ENCODE measurements at regions not wholly inside any gene's neighbourhood (a gene's known extent, or its start where the extent isn't known, plus 50 kb on each side); places are given as distances from the start of the nearest gene placed in this dataset.

DNA sequence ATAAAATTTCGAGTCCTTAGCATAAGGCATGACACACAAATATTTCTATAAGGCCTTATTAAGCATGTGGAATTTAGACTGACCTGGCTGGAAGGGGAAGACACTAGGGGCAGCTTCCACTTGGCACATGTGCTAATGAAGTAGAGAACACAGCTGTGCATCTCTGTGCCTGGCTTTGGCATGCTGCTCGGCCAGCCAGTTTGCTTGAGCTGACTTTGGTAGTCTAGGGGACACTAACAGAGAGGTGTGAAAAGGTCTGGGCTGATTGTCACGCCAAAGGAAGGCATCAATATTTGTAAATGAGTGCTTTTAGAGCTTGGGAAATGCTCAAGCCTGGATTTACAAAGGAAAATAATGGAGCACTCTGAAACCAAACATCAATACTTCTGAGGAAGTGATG, 723.7 kb downstream of the PRELID2 start:
- TF ChIP-seq, protein P1, sequence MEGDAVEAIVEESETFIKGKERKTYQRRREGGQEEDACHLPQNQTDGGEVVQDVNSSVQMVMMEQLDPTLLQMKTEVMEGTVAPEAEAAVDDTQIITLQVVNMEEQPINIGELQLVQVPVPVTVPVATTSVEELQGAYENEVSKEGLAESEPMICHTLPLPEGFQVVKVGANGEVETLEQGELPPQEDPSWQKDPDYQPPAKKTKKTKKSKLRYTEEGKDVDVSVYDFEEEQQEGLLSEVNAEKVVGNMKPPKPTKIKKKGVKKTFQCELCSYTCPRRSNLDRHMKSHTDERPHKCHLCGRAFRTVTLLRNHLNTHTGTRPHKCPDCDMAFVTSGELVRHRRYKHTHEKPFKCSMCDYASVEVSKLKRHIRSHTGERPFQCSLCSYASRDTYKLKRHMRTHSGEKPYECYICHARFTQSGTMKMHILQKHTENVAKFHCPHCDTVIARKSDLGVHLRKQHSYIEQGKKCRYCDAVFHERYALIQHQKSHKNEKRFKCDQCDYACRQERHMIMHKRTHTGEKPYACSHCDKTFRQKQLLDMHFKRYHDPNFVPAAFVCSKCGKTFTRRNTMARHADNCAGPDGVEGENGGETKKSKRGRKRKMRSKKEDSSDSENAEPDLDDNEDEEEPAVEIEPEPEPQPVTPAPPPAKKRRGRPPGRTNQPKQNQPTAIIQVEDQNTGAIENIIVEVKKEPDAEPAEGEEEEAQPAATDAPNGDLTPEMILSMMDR (conservative IDR thresholded peaks at IDR 0.05) = no peak
- TF ChIP-seq EZH2 (IDR thresholded peaks at IDR 0.05; ENCODE audit: low read depth) = no peak
